ENCODE measurements at regions not wholly inside any gene's neighbourhood (a gene's known extent, or its start where the extent isn't known, plus 50 kb on each side); places are given as distances from the start of the nearest gene placed in this dataset.

GRCh38 chr2:217283460-217283859 lies 423.6 kb upstream of the TNP1 start:
- BruUV-seq (replicated peaks) = no TSS peak
- Histone ChIP-seq H3K27me3 (ENCODE audit: control insufficient read depth, insufficient read depth, low read length) (no peaks in the 10 kb centered on the region), H3K36me3 (ENCODE audit: control insufficient read depth, insufficient read depth, low read length) (no peaks in the 10 kb centered on the region), H3K4me1 (ENCODE audit: control insufficient read depth, insufficient read depth, low read length) (no peaks in the 10 kb centered on the region), H3K27ac (ENCODE audit: low read length) (no peak overlapping the region), H3K4me3 (ENCODE audit: low read depth in 2 of 2, low read length in 2 of 2) (no peak overlapping the region), H3K9me3 (ENCODE audit: control insufficient read depth, insufficient read depth, low read depth, low read length) (no peaks in the 10 kb centered on the region)
- TF ChIP-seq SIN3A (IDR thresholded peaks at IDR 0.05; ENCODE audit: borderline replicate concordance, insufficient read depth, low read depth, low read length) (no peak), POLR2AphosphoS5 (IDR thresholded peaks at IDR 0.05; ENCODE audit: low read depth, low read length) (no peak), REST (IDR thresholded peaks at IDR 0.05; ENCODE audit: insufficient read depth in 1 of 2, low read depth in 2 of 2, low read length in 1 of 2) (no peak)
- TF ChIP-seq, protein P1, sequence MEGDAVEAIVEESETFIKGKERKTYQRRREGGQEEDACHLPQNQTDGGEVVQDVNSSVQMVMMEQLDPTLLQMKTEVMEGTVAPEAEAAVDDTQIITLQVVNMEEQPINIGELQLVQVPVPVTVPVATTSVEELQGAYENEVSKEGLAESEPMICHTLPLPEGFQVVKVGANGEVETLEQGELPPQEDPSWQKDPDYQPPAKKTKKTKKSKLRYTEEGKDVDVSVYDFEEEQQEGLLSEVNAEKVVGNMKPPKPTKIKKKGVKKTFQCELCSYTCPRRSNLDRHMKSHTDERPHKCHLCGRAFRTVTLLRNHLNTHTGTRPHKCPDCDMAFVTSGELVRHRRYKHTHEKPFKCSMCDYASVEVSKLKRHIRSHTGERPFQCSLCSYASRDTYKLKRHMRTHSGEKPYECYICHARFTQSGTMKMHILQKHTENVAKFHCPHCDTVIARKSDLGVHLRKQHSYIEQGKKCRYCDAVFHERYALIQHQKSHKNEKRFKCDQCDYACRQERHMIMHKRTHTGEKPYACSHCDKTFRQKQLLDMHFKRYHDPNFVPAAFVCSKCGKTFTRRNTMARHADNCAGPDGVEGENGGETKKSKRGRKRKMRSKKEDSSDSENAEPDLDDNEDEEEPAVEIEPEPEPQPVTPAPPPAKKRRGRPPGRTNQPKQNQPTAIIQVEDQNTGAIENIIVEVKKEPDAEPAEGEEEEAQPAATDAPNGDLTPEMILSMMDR (IDR thresholded peaks at IDR 0.05) = no peak
- CTCF ChIA-PET = no interaction called here
- in situ Hi-C loops (cut with HindIII; ENCODE audit: low pct_unique_long_range_greater_than_20kb, low sequenced_read_pairs) = no loop called here
- intact Hi-C loops (cut with micrococcal nuclease; ENCODE audit: unreplicated experiment) = no loop called here
- DNase-seq (ENCODE audit: low read depth, low spot score) (no peak), ATAC-seq (no peak)
- POLR2A ChIA-PET = no interaction called here

GRCh38 chr2:217282531-217282930 lies 422.7 kb upstream of the TNP1 start:
- in situ Hi-C loops (cut with HindIII; ENCODE audit: low pct_unique_long_range_greater_than_20kb, low sequenced_read_pairs) (no loop called here), intact Hi-C loops (cut with micrococcal nuclease; ENCODE audit: unreplicated experiment) (no loop called here)
- ChIA-PET POLR2A (no interaction called here), CTCF (no interaction called here)
- Histone ChIP-seq H3K4me1 (ENCODE audit: control insufficient read depth, insufficient read depth, low read length) (no peaks in the 10 kb centered on the region), H3K36me3 (ENCODE audit: control insufficient read depth, insufficient read depth, low read length) (no peaks in the 10 kb centered on the region), H3K27me3 (ENCODE audit: control insufficient read depth, insufficient read depth, low read length) (no peaks in the 10 kb centered on the region), H3K27ac (ENCODE audit: low read length) (no peak overlapping the region), H3K4me3 (ENCODE audit: low read depth in 2 of 2, low read length in 2 of 2) (no peak overlapping the region), H3K9me3 (ENCODE audit: control insufficient read depth, insufficient read depth, low read depth, low read length) (no peaks in the 10 kb centered on the region)
- ATAC-seq = no peak
- no peak for TF ChIP-seq POLR2AphosphoS5 (IDR thresholded peaks at IDR 0.05; ENCODE audit: low read depth, low read length)
- DNase-seq (ENCODE audit: low read depth, low spot score) = no peak
- no TSS peak for BruUV-seq (replicated peaks)

GRCh38 chr2:217279556-217279955 lies 419.7 kb upstream of the TNP1 start:
- in situ Hi-C loops (cut with HindIII; ENCODE audit: low pct_unique_long_range_greater_than_20kb, low sequenced_read_pairs) = no loop called here
- no peaks in the 10 kb centered on the region for H3K9me3 ChIP-seq (ENCODE audit: control insufficient read depth, insufficient read depth, low read depth, low read length)
- no peak for DNase-seq (ENCODE audit: low read depth, low spot score)

More at GRCh38 chr2:217279556-217279955, 419.7 kb upstream of the TNP1 start:
- ChIA-PET CTCF (no interaction called here), POLR2A (no interaction called here)
- no TSS peak for BruUV-seq (replicated peaks)
- ATAC-seq = no peak
- Histone ChIP-seq H3K27me3 (ENCODE audit: control insufficient read depth, insufficient read depth, low read length) (no peaks in the 10 kb centered on the region), H3K4me1 (ENCODE audit: control insufficient read depth, insufficient read depth, low read length) (no peaks in the 10 kb centered on the region), H3K36me3 (ENCODE audit: control insufficient read depth, insufficient read depth, low read length) (no peaks in the 10 kb centered on the region), H3K4me3 (ENCODE audit: low read depth in 2 of 2, low read length in 2 of 2) (no peak overlapping the region), H3K27ac (ENCODE audit: low read length) (no peak overlapping the region)
- intact Hi-C loops (cut with micrococcal nuclease; ENCODE audit: unreplicated experiment) = no loop called here
- TF ChIP-seq POLR2AphosphoS5 (IDR thresholded peaks at IDR 0.05; ENCODE audit: low read depth, low read length) (no peak), REST (IDR thresholded peaks at IDR 0.05; ENCODE audit: insufficient read depth in 1 of 2, low read depth in 2 of 2, low read length in 1 of 2) (no peak), TCF7L2 (IDR thresholded peaks at IDR 0.05; ENCODE audit: low read depth, low read length) (no peak), SIN3A (IDR thresholded peaks at IDR 0.05; ENCODE audit: borderline replicate concordance, insufficient read depth, low read depth, low read length) (no peak)
- TF ChIP-seq, protein P1 (IDR thresholded peaks at IDR 0.05) = no peak

Data from Panc1 (cell line).